OCI-LY1 (cell line): ENCODE measurements at regions not wholly inside any gene's neighbourhood (a gene's known extent, or its start where the extent isn't known, plus 50 kb on each side); places are given as distances from the start of the nearest gene placed in this dataset.

Source experiments
- H2AFZ ChIP-seq: fragments of 200-600 bp; sonication (generic), shearing (Covaris generic); 2 replicates; pipeline ENCODE4 v1.6.0; 2014; ENCODE audit warnings: antibody characterized with exemption, mild to moderate bottlenecking, low read length
- H3F3A ChIP-seq: fragments of 200-600 bp; sonication (generic), shearing (Covaris generic); 2 replicates; pipeline ENCODE4 v1.6.0; 2014; ENCODE audit warnings: mild to moderate bottlenecking, antibody characterized with exemption, low read length, moderate library complexity; ENCODE audit not compliant: insufficient read depth
- H3K27ac ChIP-seq: fragments of 200-600 bp; sonication (generic); 2 replicates; pipeline ENCODE4 v1.5.1; 2014; ENCODE audit warnings: low read length, mixed run types, mild to moderate bottlenecking, low read depth; ENCODE audit not compliant: poor library complexity, severe bottlenecking
- H3K27me3 ChIP-seq: fragments of 200-600 bp; sonication (generic); 2 replicates; pipeline ENCODE4 v1.6.0; 2014; ENCODE audit warnings: antibody characterized with exemption, mild to moderate bottlenecking, low read length, moderate library complexity; ENCODE audit not compliant: insufficient read depth
- H3K36me3 ChIP-seq: fragments of 200-600 bp; sonication (generic); 2 replicates; pipeline ENCODE4 v1.6.1; 2014; ENCODE audit warnings: mild to moderate bottlenecking, antibody characterized with exemption, low read length, moderate library complexity, mixed read lengths; ENCODE audit not compliant: insufficient read depth
- H3K4me1 ChIP-seq: fragments of 200-600 bp; sonication (generic); 2 replicates; pipeline ENCODE4 v1.5.1; 2014; ENCODE audit warnings: mild to moderate bottlenecking, low read length, moderate library complexity; ENCODE audit not compliant: insufficient read depth, severe bottlenecking
- H3K4me2 ChIP-seq: fragments of 200-600 bp; sonication (generic), shearing (Covaris generic); 2 replicates; pipeline ENCODE4 v1.6.1; 2014; ENCODE audit warnings: low read length
- H3K4me3 ChIP-seq: fragments of 200-600 bp; sonication (generic); 2 replicates; pipeline ENCODE4 v1.5.1; 2014; ENCODE audit warnings: low read length, low read depth, mild to moderate bottlenecking, mixed read lengths; ENCODE audit not compliant: poor library complexity, severe bottlenecking
- H3K79me2 ChIP-seq: fragments of 200-600 bp; shearing (Covaris generic); 2 replicates; pipeline ENCODE4 v1.6.1; 2016; ENCODE audit warnings: mixed run types, low read length, mixed read lengths; ENCODE audit not compliant: insufficient read depth
- H3K9ac ChIP-seq: fragments of 200-600 bp; sonication (generic), shearing (Covaris generic); 2 replicates; pipeline ENCODE4 v1.6.1; 2014; ENCODE audit warnings: mild to moderate bottlenecking, low read length, mixed read lengths
- H3K9me2 ChIP-seq: fragments of 200-600 bp; sonication (generic), shearing (Covaris generic); 2 replicates; pipeline ENCODE4 v1.6.1; 2014; ENCODE audit warnings: low read depth, mild to moderate bottlenecking, low read length, mixed read lengths
- H3K9me3 ChIP-seq: fragments of 200-600 bp; shearing (Covaris generic); 2 replicates; pipeline ENCODE4 v1.6.1; 2014; ENCODE audit warnings: low read length, mixed read lengths
- H4K20me1 ChIP-seq: fragments of 200-600 bp; sonication (generic), shearing (Covaris generic); 2 replicates; pipeline ENCODE4 v1.6.0; 2016; ENCODE audit warnings: mild to moderate bottlenecking, low read length; ENCODE audit not compliant: insufficient read depth
- CTCF ChIP-seq: fragments of 200-600 bp; sonication (generic), shearing (Covaris generic); IDR thresholded peaks from 2 replicates; pipeline ENCODE4 v1.5.1; 2017; ENCODE audit warnings: mild to moderate bottlenecking, antibody characterized with exemption, low read length, moderate library complexity, mixed read lengths
- EZH2 ChIP-seq: fragments of 200-600 bp; sonication (generic), shearing (Covaris generic); IDR thresholded peaks from 2 replicates; pipeline ENCODE4 v1.8.0; 2017; ENCODE audit warnings: borderline replicate concordance, mixed run types, mild to moderate bottlenecking, antibody characterized with exemption, low read length, moderate library complexity, mixed read lengths

DNA sequence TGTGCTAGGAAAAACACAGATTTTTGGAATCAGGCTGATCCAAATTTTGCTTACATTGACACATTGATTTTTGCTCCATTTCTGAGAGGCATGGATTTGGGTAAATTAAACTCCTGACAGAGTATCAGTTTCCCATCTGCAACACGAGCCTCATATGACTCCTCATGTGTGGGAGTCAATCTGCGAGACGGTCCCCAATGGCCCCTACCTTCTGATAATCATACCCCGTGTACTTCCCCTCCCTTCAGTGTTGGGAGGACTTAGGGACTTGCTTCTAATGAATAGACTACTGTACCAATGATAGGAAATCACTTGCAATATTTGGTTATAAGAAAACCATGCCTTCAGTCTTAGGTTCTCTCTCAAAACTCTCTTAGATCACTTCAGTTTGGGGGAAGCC is 302.7 kb downstream of the ETS1 start:
- H3K27ac ChIP-seq, result no peak overlapping the region
- no peaks in the 10 kb centered on the region for H3K79me2 ChIP-seq
- H3K4me1 ChIP-seq, result peaks cover 1% of the 10 kb centered on the region
- H3K9me3 ChIP-seq, result no peaks in the 10 kb centered on the region
- H3K36me3 ChIP-seq, result no peaks in the 10 kb centered on the region
- TF ChIP-seq CTCF (no peak), EZH2 (no peak)
- H3K9me2 ChIP-seq, result no peaks in the 10 kb centered on the region
- H3F3A ChIP-seq, result no peaks in the 10 kb centered on the region
- H3K9ac ChIP-seq, result no peak overlapping the region
- H2AFZ ChIP-seq, result no peak overlapping the region
- no peak overlapping the region for H3K4me2 ChIP-seq
- no peaks in the 10 kb centered on the region for H4K20me1 ChIP-seq
- H3K4me3 ChIP-seq, result no peak overlapping the region
- no peaks in the 10 kb centered on the region for H3K27me3 ChIP-seq

- Histone ChIP-seq H3K27ac (no peak overlapping the region), H3K4me1 (no peaks in the 10 kb centered on the region), H3K4me2 (no peak overlapping the region), H4K20me1 (no peaks in the 10 kb centered on the region), H3K9me2 (no peaks in the 10 kb centered on the region), H2AFZ (no peak overlapping the region), H3K9me3 (no peaks in the 10 kb centered on the region), H3F3A (no peaks in the 10 kb centered on the region), H3K27me3 (no peaks in the 10 kb centered on the region), H3K79me2 (no peaks in the 10 kb centered on the region), H3K9ac (no peak overlapping the region), H3K36me3 (no peaks in the 10 kb centered on the region), H3K4me3 (no peak overlapping the region)
- TF ChIP-seq EZH2, result no peak
- TF ChIP-seq CTCF, result no peak
These were observed 303.9 kb downstream of the ETS1 start for GRCh38 chr11:128283451-128283850.

- no peaks in the 10 kb centered on the region for H3K9me3 ChIP-seq
- no peak overlapping the region for H3K4me2 ChIP-seq
- no peak overlapping the region for H3K9ac ChIP-seq
- no peaks in the 10 kb centered on the region for H3K36me3 ChIP-seq
- TF ChIP-seq EZH2 (no peak), CTCF (no peak)
- no peaks in the 10 kb centered on the region for H3K79me2 ChIP-seq
- no peaks in the 10 kb centered on the region for H3K9me2 ChIP-seq
- H3K27ac ChIP-seq, result no peak overlapping the region
- no peaks in the 10 kb centered on the region for H3F3A ChIP-seq
- H4K20me1 ChIP-seq, result no peaks in the 10 kb centered on the region
- no peak overlapping the region for H3K4me3 ChIP-seq
- H2AFZ ChIP-seq, result no peak overlapping the region
- no peaks in the 10 kb centered on the region for H3K27me3 ChIP-seq
- H3K4me1 ChIP-seq, result no peaks in the 10 kb centered on the region
These were observed 305.3 kb downstream of the ETS1 start for GRCh38 chr11:128282053-128282452.
